Stimulated activated CD4-positive, alpha-beta T cell treated with anti-CD3 and anti-CD28 coated beads, Interleukin-2, amount 100 ng/mL, for 4 hours (primary cell): ENCODE measurements at regions not wholly inside any gene's neighbourhood (a gene's known extent, or its start where the extent isn't known, plus 50 kb on each side); places are given as distances from the start of the nearest gene placed in this dataset.

ENCODE experiments used
- DNase-seq: peaks from one replicate; pipeline ENCODE4 v3.0.0-alpha.2; 2020; ENCODE audit warnings: low read depth

DNA sequence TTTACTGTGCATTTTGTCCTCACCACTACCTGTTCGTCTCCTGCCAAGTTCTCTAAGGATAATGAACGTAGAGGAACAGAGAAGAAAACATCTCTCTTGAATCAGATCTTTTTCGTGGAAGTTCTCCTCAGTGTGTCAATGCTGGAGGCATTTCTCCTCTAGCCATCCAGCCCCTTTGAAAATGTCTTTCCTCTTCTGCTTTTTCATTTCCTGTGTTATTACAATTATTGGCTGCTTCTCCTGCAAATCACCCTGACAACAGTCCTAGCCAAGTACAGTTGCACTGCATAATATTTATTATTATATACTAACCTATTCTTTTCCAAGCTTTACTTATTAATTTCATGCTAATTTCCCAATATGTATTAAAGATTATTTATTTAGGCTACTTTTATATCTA lies 61.8 kb upstream of the TRPM3 start:
- DNase-seq: no peak

DNA sequence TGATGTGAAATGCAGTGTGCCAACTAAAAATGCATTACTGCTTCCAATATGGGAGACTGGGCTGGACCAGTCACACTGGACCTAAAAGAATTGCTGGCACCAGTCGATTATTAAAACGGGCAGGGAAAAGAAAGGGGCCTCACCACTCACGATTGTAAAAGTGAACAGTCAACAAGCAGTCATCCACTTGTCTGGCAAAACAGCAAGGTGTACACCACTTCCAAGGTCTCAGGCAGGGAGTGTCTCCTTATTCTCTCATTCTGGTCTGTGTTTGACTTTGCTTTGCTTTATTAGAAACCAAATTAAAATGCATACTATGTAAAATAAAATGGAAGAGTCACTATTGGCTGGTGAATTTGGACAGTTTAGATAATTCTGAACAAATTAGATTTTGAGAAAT lies 57.8 kb upstream of the TRPM3 start:
- no peak for DNase-seq

DNA sequence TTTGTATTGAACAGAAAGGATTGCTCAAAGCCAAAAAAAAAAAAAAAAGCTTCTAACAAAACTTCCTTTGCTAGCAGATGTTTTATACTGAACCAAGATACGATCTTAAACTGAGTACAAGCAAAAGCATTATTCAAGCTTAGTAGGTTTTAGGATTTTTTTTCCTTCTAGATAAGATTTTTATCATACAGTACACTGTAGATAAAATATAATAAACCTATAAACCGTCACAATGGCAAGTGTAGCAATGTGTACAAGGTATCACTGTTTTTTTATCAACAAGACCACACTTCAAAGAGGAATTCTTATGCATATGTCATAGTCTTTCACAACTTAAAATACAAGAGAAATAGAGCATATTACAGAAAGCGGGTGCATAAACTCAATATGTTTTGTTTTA lies 56.5 kb upstream of the TRPM3 start:
- no peak for DNase-seq

DNA sequence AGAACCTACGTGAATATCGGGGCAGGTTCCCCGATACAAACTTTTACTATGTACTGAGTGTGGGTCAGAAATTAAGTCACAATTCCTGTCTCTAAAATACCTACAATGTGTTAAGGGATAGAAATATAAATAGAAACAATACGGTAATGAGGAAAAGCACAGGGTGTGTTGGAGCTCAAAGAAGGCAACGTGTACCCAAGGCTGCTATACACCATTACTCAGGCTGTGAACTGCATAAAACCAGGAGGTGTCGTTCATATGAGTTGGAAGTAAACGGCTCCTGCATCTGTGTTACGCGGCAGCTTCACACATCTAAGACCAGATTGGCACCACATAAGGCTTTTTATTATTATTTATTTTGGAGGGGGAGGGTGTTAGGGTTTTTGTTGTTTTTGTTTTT lies 50.1 kb upstream of the TRPM3 start:
- DNase-seq: no peak
